ENCODE measurements at regions not wholly inside any gene's neighbourhood (a gene's known extent, or its start where the extent isn't known, plus 50 kb on each side); places are given as distances from the start of the nearest gene placed in this dataset.

DNA sequence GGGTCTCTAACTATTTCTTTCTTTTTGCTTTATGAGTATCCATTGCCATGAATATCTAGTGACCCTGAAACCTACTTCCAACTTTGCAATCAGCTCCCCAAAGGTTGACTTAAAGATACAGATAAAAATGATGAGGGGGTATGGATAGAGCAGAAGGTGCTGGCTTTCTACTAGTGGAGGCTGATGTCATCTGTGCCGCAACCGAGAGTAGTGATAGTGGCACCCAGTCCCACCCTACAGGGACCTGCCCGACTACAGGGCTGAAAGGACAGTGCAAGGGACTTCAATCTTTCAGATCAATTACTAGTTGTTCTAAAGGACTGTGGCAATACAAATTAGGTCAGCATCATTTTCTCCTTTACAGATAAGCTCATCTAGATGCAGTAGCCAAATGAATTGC lies 806.0 kb downstream of the VRK1 start:
- TF ChIP-seq CTCF (IDR thresholded peaks at IDR 0.05), result no peak
- no peak for TF ChIP-seq POLR2AphosphoS5 (IDR thresholded peaks at IDR 0.05)
- TF ChIP-seq POLR2A (IDR thresholded peaks at IDR 0.05), result no peak

All from breast epithelium (tissue), 3 donors.